HFF-Myc (cell line): ENCODE measurements at regions not wholly inside any gene's neighbourhood (a gene's known extent, or its start where the extent isn't known, plus 50 kb on each side); places are given as distances from the start of the nearest gene placed in this dataset.
"Not testable (repeated sequence)": the region's sequence is repeated elsewhere in the genome, so short reads cannot be mapped to it uniquely, and the experiment has no call there.

Experiments
- DNase-seq: peaks from one replicate; pipeline ENCODE4 v3.0.0-alpha.2; 2011; ENCODE audit warnings: low read depth; ENCODE audit errors: extremely low read depth
- H3K4me3 ChIP-seq: replicated peaks from 2 replicates; pipeline ENCODE4 v1.5.1; 2011; ENCODE audit warnings: low read depth, mild to moderate bottlenecking, control low read depth, low read length
- CTCF ChIP-seq: IDR thresholded peaks from 2 replicates; pipeline ENCODE4 v1.5.1; 2012; ENCODE audit warnings: mild to moderate bottlenecking, low read depth, low read length, control low read depth; ENCODE audit errors: missing control alignments

DNA sequence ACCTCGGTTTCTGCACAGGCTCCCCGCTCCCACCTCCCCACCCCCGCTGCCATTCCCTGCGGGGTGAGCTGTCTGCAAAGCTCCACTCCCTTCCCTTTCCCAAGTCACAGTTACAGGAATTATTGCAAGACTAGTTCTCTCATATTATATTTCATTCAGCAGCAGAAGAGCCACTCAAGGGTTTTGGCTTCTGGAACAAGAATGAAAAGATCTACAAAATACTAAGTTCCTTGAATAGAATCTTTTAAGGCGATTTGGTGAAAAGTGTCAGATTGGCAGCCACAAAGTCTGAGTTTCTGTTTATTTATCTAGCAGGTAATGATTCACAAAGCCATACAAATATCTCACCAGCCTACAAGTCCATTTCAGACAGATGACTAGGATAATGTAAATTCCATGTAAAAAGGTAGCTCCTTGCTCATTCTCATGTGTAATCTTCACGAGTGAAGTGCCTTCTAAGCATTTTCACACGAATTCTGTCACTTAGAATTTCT, 221.9 kb upstream of the RBBP8 start:
- H3K4me3 ChIP-seq: peak overlapping the region; percentile 10
- TF ChIP-seq CTCF: no peak
- no peak for DNase-seq

DNA sequence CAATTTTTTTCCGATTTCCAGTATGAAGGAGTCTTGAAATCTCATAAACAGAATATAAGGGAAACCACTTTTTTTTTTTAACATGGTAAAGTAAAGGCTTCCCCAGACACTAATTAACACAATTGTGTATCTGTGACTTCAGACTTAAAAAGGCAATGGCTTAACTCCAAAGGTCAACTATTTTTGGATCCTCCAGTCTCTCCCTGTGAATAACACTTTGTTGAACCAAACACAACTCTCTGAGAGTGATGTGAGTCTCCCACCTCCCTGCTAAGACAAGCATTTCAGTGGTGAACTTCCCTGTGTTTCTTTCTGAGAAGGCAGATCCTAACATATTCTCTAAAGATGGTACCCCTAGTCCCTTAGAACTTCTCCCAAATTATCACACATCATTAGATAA, 219.6 kb upstream of the RBBP8 start:
- no peak overlapping the region for H3K4me3 ChIP-seq
- DNase-seq: no peak
- TF ChIP-seq CTCF: no peak

- not testable (repeated sequence) for H3K4me3 ChIP-seq, DNase-seq
Observed at GRCh38 chr18:22717536-22717935, 215.6 kb upstream of the RBBP8 start.

GRCh38 chr18:22723221-22723620, 209.9 kb upstream of the RBBP8 start:
- no peak for TF ChIP-seq CTCF
- DNase-seq: no peak
- no peak overlapping the region for H3K4me3 ChIP-seq

DNA sequence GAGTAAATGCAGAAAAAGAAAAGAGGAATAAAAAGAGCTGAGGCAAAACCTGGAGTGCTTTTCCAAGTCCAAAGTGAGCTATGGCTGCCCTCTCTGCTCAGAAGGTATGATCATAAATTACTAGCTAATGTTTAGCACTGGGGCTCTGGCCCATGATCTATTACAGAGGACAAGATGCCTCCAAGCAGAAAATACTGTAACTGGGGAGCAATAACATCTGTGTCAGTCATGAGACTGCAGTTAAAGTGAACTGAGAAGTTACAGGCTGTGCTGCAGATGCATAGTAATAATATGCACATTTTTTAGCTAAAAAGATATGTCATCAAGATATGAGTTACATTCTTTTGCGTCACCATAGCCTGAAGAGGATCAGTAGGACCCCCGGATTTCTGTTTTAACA, 209.4 kb upstream of the RBBP8 start:
- no peak for TF ChIP-seq CTCF
- no peak for DNase-seq
- no peak overlapping the region for H3K4me3 ChIP-seq

DNA sequence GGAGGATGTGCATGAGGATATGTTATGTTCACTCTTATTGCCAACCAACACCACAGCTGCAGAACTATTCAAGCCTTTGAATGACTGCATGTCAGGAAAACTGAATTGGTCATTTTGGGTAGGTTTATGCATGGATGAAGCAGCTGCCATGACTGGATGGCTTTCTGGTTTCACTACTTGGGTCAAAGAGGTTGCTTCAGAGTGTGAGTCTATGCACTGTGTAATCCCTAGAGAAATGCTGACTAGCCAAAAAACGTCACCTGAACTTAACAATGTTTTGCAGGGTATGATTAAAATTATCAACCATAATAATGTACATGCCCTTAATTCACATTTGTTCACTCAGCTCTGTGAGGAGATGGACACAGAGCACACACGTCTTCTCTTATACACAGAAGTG, 206.7 kb upstream of the RBBP8 start:
- no peak for TF ChIP-seq CTCF
- no peak overlapping the region for H3K4me3 ChIP-seq
- DNase-seq: no peak

DNA sequence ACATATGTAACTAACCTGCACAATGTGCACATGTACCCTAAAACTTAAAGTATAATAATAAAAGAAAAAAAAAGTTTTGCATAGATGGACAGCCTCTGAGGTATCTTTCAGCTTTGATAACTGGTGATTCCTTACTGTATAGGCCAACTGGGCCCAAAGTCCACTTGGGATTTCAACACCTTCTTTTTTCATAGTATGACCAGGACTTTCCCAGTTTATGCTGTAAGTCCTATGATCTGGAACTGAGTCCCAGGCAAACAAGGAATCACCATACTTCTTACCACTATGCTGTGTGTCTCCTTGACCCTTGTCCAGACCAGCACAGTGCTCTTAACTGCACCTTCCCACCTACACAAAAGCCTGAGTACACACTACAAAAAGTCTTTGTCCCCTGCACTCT, 205.1 kb upstream of the RBBP8 start:
- DNase-seq: no peak
- H3K4me3 ChIP-seq: no peak overlapping the region
- TF ChIP-seq CTCF: no peak
